ENCODE measurements at regions not wholly inside any gene's neighbourhood (a gene's known extent, or its start where the extent isn't known, plus 50 kb on each side); places are given as distances from the start of the nearest gene placed in this dataset.

DNA sequence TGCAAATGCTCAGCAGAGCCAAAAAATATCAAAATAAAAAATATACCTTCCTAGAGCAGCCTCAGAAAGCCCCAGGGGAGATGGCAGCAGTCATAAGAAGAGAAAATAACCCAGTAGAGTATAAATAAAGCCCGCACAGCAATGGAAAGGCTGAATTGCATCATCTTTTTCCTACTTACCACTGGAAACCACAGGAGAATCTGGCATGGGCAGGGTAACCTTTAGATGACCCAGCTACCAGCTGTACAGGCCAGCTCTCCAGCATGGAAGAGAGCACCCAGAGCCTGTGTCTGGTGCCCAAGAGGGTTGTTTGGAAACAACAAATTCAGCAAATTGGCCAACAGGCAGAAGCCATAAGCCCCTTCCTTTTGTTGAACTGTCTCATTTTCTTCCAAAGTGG lies 253.1 kb downstream of the OMA1 start:
- TF ChIP-seq, protein P1, sequence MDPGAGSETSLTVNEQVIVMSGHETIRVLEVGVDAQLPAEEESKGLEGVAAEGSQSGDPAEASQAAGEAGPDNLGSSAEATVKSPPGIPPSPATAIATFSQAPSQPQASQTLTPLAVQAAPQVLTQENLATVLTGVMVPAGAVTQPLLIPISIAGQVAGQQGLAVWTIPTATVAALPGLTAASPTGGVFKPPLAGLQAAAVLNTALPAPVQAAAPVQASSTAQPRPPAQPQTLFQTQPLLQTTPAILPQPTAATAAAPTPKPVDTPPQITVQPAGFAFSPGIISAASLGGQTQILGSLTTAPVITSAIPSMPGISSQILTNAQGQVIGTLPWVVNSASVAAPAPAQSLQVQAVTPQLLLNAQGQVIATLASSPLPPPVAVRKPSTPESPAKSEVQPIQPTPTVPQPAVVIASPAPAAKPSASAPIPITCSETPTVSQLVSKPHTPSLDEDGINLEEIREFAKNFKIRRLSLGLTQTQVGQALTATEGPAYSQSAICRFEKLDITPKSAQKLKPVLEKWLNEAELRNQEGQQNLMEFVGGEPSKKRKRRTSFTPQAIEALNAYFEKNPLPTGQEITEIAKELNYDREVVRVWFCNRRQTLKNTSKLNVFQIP (CRISPR knock-in tag; IDR thresholded peaks at IDR 0.05; ENCODE audit: borderline replicate concordance, low read depth) = no peak
- TF ChIP-seq ZC3H10 (CRISPR knock-in tag; IDR thresholded peaks at IDR 0.05) (no peak), ISL1 (CRISPR knock-in tag; IDR thresholded peaks at IDR 0.05) (no peak), PPARA (CRISPR knock-in tag; IDR thresholded peaks at IDR 0.05; ENCODE audit: borderline replicate concordance) (no peak), TCF4 (CRISPR knock-in tag; IDR thresholded peaks at IDR 0.05; ENCODE audit: borderline replicate concordance) (no peak), TOX (CRISPR knock-in tag; IDR thresholded peaks at IDR 0.05; ENCODE audit: borderline replicate concordance) (no peak), ARNTL (CRISPR knock-in tag; IDR thresholded peaks at IDR 0.05; ENCODE audit: borderline replicate concordance, low read depth) (no peak), BACH2 (CRISPR knock-in tag; IDR thresholded peaks at IDR 0.05; ENCODE audit: borderline replicate concordance) (no peak), ZNF8 (CRISPR knock-in tag; IDR thresholded peaks at IDR 0.05) (no peak), ZNF70 (CRISPR knock-in tag; IDR thresholded peaks at IDR 0.05) (no peak), ZFP3 (CRISPR knock-in tag; IDR thresholded peaks at IDR 0.05) (no peak), SNAI2 (CRISPR knock-in tag; IDR thresholded peaks at IDR 0.05) (no peak), OSR1 (CRISPR knock-in tag; IDR thresholded peaks at IDR 0.05) (no peak), ESRRG (CRISPR knock-in tag; IDR thresholded peaks at IDR 0.05) (no peak)
- TF ChIP-seq, protein P2, sequence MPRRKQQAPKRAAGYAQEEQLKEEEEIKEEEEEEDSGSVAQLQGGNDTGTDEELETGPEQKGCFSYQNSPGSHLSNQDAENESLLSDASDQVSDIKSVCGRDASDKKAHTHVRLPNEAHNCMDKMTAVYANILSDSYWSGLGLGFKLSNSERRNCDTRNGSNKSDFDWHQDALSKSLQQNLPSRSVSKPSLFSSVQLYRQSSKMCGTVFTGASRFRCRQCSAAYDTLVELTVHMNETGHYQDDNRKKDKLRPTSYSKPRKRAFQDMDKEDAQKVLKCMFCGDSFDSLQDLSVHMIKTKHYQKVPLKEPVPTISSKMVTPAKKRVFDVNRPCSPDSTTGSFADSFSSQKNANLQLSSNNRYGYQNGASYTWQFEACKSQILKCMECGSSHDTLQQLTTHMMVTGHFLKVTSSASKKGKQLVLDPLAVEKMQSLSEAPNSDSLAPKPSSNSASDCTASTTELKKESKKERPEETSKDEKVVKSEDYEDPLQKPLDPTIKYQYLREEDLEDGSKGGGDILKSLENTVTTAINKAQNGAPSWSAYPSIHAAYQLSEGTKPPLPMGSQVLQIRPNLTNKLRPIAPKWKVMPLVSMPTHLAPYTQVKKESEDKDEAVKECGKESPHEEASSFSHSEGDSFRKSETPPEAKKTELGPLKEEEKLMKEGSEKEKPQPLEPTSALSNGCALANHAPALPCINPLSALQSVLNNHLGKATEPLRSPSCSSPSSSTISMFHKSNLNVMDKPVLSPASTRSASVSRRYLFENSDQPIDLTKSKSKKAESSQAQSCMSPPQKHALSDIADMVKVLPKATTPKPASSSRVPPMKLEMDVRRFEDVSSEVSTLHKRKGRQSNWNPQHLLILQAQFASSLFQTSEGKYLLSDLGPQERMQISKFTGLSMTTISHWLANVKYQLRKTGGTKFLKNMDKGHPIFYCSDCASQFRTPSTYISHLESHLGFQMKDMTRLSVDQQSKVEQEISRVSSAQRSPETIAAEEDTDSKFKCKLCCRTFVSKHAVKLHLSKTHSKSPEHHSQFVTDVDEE (CRISPR knock-in tag; IDR thresholded peaks at IDR 0.05) = no peak
- no peak for ATAC-seq

DNA sequence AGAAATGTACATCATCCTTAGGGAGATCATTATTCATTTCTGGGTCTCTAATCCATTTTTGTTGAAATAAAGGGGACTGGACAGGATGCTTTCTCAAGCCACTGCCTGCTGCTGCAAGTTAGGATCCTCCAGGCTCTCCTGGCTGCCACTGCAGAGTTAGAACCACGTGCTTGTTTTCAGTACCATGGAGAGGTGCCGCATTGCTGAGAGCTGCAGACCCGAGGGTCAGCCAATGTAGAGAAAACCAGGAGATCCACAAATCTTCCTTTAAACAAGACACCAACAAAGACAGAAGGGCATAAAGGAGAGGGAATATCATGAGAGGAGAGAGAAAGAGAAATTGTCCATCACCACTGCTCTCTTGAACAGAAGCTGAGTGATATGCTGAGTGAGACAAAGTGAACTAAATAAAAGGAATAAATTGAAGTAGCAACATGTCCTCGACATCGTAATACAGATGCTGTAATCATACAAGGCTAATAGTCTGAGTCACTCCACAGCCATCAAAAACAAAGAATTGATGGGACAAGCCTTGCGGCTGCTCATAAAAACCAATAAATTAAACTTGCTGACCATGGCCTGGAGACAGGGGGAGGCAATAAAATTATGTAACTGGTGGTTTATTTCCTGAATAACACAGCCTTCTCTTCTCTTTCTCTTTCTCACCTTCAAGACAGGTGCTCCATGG lies 255.7 kb downstream of the OMA1 start:
- peak; percentile 75; the same call in 2 of the 3 replicates for ATAC-seq
- TF ChIP-seq, protein P2 (CRISPR knock-in tag; IDR thresholded peaks at IDR 0.05) = no peak

DNA sequence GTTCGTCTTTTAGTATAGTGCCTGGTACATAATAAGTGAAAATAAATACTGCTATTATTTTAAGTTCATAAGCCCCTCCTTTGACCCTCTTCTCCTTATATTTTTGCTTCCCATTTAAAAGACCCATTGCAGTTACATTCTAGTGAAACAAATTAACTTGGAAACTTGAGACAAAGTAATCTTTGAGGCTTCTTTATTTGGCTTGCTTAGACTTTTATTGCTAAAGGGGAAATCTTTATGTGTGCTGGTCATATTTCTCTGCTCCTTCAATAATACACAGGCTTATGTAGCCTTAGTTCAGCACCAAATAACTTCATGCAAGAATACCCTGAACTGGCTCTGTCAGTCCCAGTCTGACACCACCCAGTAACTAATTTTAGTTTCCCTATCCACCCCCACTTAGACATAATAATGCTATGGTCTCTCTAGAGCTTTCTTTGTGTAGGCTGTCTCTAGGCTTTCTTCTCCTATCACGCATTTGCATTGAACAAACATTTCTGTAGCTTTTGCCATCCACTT lies 257.8 kb downstream of the OMA1 start:
- TF ChIP-seq ZC3H10 (CRISPR knock-in tag; IDR thresholded peaks at IDR 0.05) (no peak), ZFP3 (CRISPR knock-in tag; IDR thresholded peaks at IDR 0.05) (no peak), ISL1 (CRISPR knock-in tag; IDR thresholded peaks at IDR 0.05) (no peak), GLIS3 (CRISPR knock-in tag; IDR thresholded peaks at IDR 0.05) (no peak), PPARA (CRISPR knock-in tag; IDR thresholded peaks at IDR 0.05; ENCODE audit: borderline replicate concordance) (no peak), ZNF8 (CRISPR knock-in tag; IDR thresholded peaks at IDR 0.05) (no peak), ESRRG (CRISPR knock-in tag; IDR thresholded peaks at IDR 0.05) (no peak), ZNF70 (CRISPR knock-in tag; IDR thresholded peaks at IDR 0.05) (no peak), ZFP30 (CRISPR knock-in tag; IDR thresholded peaks at IDR 0.05) (no peak), RARB (CRISPR knock-in tag; IDR thresholded peaks at IDR 0.05) (no peak)
- TF ChIP-seq, protein P3, sequence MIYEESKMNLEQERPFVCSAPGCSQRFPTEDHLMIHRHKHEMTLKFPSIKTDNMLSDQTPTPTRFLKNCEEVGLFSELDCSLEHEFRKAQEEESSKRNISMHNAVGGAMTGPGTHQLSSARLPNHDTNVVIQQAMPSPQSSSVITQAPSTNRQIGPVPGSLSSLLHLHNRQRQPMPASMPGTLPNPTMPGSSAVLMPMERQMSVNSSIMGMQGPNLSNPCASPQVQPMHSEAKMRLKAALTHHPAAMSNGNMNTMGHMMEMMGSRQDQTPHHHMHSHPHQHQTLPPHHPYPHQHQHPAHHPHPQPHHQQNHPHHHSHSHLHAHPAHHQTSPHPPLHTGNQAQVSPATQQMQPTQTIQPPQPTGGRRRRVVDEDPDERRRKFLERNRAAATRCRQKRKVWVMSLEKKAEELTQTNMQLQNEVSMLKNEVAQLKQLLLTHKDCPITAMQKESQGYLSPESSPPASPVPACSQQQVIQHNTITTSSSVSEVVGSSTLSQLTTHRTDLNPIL (CRISPR knock-in tag; IDR thresholded peaks at IDR 0.05; ENCODE audit: low read depth) = no peak
- TF ChIP-seq, protein P4, sequence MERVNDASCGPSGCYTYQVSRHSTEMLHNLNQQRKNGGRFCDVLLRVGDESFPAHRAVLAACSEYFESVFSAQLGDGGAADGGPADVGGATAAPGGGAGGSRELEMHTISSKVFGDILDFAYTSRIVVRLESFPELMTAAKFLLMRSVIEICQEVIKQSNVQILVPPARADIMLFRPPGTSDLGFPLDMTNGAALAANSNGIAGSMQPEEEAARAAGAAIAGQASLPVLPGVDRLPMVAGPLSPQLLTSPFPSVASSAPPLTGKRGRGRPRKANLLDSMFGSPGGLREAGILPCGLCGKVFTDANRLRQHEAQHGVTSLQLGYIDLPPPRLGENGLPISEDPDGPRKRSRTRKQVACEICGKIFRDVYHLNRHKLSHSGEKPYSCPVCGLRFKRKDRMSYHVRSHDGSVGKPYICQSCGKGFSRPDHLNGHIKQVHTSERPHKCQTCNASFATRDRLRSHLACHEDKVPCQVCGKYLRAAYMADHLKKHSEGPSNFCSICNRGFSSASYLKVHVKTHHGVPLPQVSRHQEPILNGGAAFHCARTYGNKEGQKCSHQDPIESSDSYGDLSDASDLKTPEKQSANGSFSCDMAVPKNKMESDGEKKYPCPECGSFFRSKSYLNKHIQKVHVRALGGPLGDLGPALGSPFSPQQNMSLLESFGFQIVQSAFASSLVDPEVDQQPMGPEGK (CRISPR knock-in tag; IDR thresholded peaks at IDR 0.05; ENCODE audit: borderline replicate concordance) = no peak
- TF ChIP-seq, protein P1 (CRISPR knock-in tag; IDR thresholded peaks at IDR 0.05; ENCODE audit: borderline replicate concordance, low read depth) = no peak
- TF ChIP-seq, protein P2 (CRISPR knock-in tag; IDR thresholded peaks at IDR 0.05) = no peak
- no peak for ATAC-seq
